HG02973 (cell line): ENCODE measurements at regions not wholly inside any gene's neighbourhood (a gene's known extent, or its start where the extent isn't known, plus 50 kb on each side); places are given as distances from the start of the nearest gene placed in this dataset.

Experiments
- ATAC-seq: cut with Tn5 transposase; IDR thresholded peaks from one replicate; pipeline ENCODE4 v1.9.1; 2021; ENCODE audit warnings: moderate library complexity; ENCODE audit not compliant: unreplicated experiment

DNA sequence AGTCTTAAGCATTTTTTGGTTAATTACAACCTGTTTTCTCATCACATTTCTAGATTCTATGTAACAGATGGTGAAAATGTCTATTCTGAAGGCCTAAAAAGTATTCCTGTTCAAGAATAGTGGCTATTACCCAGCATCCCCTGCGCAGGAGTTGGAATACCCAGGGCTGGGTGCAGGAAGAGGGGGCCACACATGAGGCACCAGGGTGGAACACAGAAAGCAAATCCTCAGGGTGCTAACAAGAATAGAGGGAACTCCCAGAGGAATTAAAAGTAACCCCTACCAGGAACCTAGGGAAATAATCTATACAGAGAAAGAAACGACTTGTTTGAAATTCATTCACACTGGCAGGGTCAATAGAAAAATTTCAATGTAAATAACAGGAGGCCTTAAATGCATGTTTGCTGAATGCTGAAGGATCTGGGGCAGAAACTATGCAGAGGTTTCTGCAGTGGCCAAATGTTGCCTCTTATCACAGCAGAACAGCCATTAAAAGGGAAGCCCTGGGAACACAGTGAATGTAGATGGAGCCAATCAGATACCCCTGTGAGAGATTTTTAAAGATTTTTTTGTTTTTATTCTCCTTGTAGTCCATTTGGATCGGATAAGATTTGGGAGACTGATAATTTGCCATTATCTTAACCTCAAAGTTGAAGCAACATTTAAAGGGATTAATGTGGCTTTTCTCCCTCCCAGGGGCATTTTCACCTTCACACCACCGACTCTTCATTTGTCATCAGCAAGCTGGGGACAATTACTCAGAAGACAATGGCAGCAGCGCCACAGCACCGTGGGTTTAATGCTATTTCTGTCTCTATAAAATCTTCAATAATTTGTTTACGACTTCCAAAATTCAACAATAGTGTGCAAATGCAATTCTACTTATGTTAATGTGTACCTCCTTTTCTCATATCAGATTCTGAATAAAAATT, 196.0 kb upstream of the PSMD7 start:
- no peak for ATAC-seq

GRCh38 chr16:74099530-74099929, 197.1 kb upstream of the PSMD7 start:
- no peak for ATAC-seq

GRCh38 chr16:74094962-74095361, 201.7 kb upstream of the PSMD7 start:
- ATAC-seq: no peak

DNA sequence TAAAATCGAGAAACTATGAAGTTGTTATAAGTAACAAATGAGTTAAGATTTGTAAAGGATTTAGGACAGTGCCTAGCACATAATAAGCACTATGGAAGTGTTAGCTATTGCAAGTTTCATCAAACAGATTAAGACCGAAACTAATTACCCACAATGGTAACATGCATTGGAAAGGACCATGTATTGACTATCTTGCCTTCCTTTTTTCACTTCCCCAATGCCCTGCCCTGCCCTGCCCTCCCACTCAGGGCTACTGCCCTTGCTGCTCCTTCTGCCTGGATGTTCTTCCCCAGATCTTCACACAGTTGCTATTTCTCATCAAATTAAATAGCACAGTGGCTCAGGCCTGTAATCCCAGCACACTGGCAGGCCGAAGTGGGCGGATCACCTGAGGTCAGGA, 202.1 kb upstream of the PSMD7 start:
- no peak for ATAC-seq

- ATAC-seq: no peak
Observed at GRCh38 chr16:74092336-74092735, 204.3 kb upstream of the PSMD7 start.

DNA sequence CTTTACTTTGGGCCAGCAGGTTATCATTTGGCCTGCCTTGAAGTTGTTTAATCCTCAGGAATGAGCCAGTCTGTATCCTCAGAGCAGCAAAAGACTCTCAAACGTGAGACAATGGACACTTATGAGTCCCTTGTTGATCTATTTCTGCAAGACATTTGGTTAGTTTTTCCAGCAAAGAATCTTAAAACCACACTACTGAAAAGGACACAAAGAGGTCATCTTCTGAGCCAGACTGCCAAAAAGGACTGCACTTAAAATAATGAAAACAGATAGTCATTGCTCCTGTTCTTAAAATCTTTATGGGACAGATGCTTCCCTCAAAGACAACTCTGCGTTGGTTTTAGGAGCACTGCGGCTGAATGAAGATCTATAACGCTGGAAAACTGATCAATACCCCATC, 205.7 kb upstream of the PSMD7 start:
- no peak for ATAC-seq

DNA sequence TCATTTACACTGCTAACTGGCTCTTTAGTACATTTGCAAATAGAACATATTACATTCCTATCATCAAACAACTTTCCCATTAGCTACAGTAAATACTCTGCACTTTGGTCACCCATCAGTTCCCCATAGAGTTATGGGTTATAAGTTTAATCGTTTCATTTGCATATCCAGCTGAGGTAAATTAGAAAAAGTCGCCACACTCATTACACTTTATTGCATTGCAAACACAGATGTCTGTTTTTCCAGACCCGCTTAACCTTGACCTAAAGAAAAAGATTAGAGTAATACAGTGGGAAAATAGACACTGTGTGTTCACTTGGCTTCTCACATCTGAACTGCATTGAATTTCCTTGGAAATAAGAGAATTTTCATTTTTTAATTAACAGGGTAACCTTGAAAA, 213.1 kb upstream of the PSMD7 start:
- ATAC-seq: no peak

GRCh38 chr16:74080311-74080710, 216.3 kb upstream of the PSMD7 start:
- ATAC-seq: no peak

- peak; percentile 49 for ATAC-seq
Observed at GRCh38 chr16:74079232-74079586, 217.4 kb upstream of the PSMD7 start.

- peak; percentile 61 for ATAC-seq
Observed at GRCh38 chr16:74078511-74079231, 217.9 kb upstream of the PSMD7 start.

- ATAC-seq: no peak
Observed at GRCh38 chr16:74076568-74076967, 220.0 kb upstream of the PSMD7 start.

GRCh38 chr16:74075393-74075792, 221.2 kb upstream of the PSMD7 start:
- ATAC-seq: no peak

DNA sequence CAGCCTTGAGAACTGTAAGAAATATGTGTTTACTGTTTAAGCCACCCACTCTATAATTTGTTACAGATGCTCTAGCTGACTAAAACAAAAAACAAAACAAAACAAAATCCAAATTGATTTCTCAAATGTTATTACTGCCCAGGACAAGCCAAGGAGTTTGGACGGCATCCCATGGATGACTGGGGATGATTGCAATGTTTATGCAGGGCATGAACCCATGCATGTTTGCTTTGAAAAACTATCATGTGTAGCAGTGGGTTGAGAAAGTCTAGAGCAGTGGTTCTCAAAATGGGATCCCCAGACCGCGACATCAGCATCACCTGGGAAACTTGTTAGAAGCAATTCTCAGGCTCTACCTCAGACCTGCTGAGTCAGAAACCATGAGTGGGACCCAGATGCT, 223.2 kb upstream of the PSMD7 start:
- no peak for ATAC-seq

GRCh38 chr16:74071996-74072535, 224.5 kb upstream of the PSMD7 start:
- ATAC-seq: no peak

DNA sequence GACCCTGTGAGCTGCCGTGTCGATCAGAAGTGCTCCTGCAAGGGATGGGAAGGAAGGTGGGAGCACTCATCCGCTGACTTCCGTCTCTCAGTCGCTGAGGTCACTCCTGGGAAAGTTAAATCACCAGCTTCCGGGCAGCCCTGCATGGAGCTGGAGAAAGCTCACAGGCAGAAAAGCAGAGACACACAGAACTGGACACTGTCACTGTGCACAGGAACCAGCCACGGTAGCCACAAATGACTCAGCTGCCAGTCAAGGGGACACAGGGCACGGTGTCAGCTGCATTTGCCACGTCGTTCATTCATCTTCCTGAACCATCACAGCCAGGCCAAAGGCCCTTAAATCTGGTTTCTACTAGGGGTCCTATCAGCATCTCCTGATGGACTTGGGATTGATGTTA, 226.4 kb upstream of the PSMD7 start:
- no peak for ATAC-seq

DNA sequence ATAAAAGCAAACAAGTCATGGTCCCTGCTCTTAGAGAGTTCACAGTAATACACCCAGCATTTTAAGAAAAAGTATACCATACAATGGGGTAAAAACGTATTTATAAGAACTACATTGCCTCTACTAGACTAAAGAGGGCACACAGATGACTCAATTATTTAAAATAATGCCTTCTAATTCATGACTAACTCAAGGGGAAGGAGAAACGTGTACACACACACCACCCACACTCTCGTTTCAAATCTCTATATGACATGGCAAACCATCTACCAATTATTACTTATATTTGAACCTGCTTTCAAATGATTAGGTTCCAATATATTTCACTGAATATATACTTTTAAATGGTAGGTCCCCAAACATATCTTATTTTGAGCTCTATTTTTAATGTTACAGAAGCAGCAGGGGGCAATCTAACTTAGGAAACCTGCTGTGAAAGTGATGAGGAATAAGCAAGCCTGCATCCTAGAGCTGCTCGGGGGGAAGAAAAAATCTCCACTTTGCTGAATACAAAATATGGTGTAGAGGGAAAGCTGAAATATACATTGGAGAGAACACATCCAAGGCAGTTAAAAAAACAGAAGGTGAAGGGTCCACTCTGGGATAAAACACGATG, 232.4 kb upstream of the PSMD7 start:
- ATAC-seq: no peak

- ATAC-seq: no peak
Observed at GRCh38 chr16:74053826-74054225, 242.8 kb upstream of the PSMD7 start.

GRCh38 chr16:74053312-74053711, 243.3 kb upstream of the PSMD7 start:
- no peak for ATAC-seq

- ATAC-seq: no peak
Observed at GRCh38 chr16:74052016-74052415, 244.6 kb upstream of the PSMD7 start.

DNA sequence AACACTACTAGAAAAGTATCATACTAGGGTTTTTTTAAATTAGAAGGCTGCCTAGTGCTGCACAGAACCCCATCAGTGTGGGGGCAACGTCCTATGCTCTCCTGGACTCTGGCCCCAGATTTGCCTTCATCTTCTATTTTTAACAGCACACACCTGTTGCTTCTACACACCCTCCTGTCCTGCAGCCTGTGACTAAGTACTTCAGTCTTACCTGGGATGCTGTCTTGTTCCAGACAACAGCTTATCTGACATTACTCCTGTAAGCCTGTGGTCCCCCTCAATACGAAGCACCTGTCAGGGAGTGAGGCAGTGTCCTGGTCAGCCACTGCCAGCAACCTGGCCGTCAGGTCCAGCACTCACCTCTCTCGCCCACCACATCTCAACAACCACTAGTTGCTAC, 247.6 kb upstream of the PSMD7 start:
- ATAC-seq: no peak

DNA sequence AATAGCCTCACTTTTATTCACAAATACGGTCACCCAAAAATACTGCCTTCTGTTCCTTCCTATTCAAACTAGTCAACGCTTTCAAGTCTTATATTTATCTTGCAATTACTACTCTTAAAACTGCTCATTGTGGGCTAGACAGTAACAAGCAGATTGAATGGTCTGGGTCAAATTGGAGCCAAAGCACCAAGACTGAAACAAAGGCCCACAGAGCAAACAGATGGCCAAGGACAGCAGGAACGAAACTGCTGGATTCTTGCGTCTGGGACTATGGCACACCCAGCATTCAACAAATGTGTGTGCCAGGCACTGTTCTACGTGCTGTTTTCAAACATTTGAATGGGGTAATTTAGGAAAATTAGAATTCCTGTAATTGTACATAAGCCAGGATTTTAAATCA, 250.1 kb upstream of the PSMD7 start:
- ATAC-seq: no peak

DNA sequence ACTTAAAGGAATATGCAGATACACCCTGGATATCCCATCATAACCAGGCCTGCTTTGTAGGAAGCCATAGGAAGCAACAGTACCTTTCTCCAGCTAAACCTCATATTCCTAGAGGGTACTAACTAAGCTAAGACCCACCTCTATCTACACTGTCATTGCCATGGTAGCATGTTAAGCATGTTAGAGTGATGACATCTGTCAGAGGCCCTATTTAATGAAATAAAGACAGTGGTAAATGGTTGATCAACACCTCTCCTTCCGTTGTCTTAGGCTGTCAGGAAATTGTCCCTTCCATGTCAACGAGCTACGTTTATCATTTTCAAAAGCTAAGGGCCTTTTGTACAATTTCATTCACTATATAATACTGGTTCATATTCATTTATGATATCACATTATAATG, 251.1 kb upstream of the PSMD7 start:
- ATAC-seq: no peak
